ENCODE measurements at regions not wholly inside any gene's neighbourhood (a gene's known extent, or its start where the extent isn't known, plus 50 kb on each side); places are given as distances from the start of the nearest gene placed in this dataset.
A peak's percentile ranks its signal among the peaks of the same experiment; 100 is the strongest.

DNA sequence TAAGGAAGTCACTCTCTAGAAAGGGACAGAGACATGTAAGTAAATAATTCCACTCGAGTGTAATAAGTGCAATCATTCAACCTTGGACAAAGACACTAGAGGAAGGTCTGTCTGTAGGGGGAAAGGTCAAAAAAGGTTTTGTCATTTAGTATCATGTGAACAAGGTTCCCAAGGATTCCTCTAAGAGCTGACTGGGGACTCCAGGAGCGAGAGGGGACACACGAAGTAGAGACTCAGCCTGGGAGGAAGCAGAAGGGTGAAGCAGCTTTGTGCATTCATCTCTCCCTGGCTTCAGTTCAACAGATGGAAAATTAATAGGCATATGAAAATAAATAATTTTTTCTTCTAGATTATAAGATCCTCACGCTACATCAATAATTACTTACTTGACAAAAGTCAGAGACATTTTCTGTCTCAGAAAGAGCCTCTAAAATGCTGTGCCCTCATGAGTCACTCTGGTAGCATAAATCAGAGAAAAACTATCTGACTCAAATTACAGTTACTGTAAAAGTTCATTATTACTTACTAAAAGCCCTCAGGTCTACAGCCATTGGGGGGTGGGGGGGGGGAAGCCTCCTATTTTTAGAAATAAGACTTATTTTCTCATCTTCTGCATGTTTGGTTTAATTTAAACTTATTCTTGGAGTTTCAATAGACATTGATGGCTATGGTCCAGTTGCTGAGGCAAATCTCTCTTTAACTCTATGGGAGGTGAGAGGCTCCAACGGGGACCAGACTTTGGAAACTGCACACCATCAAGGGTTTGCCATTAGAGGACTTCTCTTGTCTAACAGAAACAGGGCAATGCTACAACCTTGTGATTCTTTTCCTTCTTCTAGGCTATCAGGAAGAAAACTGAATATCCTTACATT is 275.1 kb upstream of the KLF14 start:
- Mint-ChIP-seq H3K27me3 (no peaks in the 10 kb centered on the region), H3K36me3 (ENCODE audit: low read depth) (peaks cover 46% of the 10 kb centered on the region), H3K9me3 (no peaks in the 10 kb centered on the region), H3K27ac (peak overlapping the region; percentile 76), H3K4me1 (ENCODE audit: low read depth) (peaks cover 96% of the 10 kb centered on the region), H3K4me3 (peak overlapping the region; percentile 31)
- CTCF ChIA-PET, result interaction anchor here (0.8 to 1.8 kb wide), 3 partner anchors 27 to 63 kb away, joined by 3 to 5 read pairs (median 4); no protein-coding TSS in a partner anchor
- intact Hi-C loops (cut with DNase I, micrococcal nuclease), result loop anchor here (1.0 to 5.0 kb wide), 2 partner anchors 37 to 112 kb away; no protein-coding TSS in a partner anchor
- H3K27ac ChIP-seq (ENCODE audit: low read depth in 1 of 2, low read length in 2 of 2), result peak overlapping the region in 1 of 2 donors; percentile 71
- TF ChIP-seq, protein P1, sequence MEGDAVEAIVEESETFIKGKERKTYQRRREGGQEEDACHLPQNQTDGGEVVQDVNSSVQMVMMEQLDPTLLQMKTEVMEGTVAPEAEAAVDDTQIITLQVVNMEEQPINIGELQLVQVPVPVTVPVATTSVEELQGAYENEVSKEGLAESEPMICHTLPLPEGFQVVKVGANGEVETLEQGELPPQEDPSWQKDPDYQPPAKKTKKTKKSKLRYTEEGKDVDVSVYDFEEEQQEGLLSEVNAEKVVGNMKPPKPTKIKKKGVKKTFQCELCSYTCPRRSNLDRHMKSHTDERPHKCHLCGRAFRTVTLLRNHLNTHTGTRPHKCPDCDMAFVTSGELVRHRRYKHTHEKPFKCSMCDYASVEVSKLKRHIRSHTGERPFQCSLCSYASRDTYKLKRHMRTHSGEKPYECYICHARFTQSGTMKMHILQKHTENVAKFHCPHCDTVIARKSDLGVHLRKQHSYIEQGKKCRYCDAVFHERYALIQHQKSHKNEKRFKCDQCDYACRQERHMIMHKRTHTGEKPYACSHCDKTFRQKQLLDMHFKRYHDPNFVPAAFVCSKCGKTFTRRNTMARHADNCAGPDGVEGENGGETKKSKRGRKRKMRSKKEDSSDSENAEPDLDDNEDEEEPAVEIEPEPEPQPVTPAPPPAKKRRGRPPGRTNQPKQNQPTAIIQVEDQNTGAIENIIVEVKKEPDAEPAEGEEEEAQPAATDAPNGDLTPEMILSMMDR (IDR thresholded peaks at IDR 0.05), result no peak
- DNase-seq (no peak), ATAC-seq (ENCODE audit: poor library complexity) (no peak)
- no peaks in the 10 kb centered on the region for H3K27me3 ChIP-seq (ENCODE audit: control insufficient read depth in 1 of 2, insufficient read depth in 2 of 2, low read length in 2 of 2)
- peaks cover 21% of the 10 kb centered on the region for H3K36me3 ChIP-seq (ENCODE audit: insufficient read depth, low read length)
- POLR2A ChIA-PET, result interaction anchor here (0.5 kb wide), 1 partner anchor 83 kb away, joined by 3 read pairs; no protein-coding TSS in a partner anchor
- no peaks in the 10 kb centered on the region for H3K9me3 ChIP-seq (ENCODE audit: control insufficient read depth in 1 of 2, insufficient read depth in 1 of 2, low read length in 2 of 2)
- H3K4me1 ChIP-seq (ENCODE audit: insufficient read depth, low read length), result peaks cover 73% of the 10 kb centered on the region
- H3K4me3 ChIP-seq (ENCODE audit: low read length), result no peak overlapping the region

DNA sequence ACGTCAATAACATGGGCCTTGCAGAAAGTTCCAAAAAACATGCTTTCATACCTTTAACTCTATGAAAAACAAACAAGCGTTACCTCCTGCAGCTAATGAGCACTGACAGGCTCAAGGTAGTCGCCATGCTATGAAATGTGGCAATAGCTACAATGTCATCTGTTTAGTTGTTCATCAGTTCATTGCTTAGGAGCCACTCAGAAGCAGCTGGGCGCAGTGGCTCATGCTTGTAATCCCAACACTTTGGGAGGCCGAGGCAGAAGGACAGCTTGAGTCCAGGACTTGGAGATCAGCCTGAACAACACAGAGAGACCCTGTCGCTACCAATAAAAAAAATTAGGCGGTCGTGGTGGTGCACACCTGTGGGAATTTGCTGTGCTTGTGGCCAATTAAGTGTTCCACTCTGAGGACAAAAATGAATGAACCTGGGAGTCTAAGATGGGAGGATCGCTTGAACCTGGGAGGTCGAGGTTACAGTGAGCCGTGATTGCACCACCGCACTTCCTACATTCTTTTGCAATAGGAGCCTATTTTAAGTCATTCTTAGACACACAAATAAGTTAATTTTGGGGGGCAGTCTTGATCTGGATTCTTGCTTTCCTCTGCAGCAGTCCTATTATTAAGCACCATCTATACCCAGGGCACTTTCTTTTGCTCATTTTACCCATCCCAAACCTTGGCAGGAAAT is 276.2 kb upstream of the KLF14 start:
- peaks cover 70% of the 10 kb centered on the region for H3K4me1 ChIP-seq (ENCODE audit: insufficient read depth, low read length)

More for the DNA sequence above, 276.2 kb upstream of the KLF14 start:
- Mint-ChIP-seq H3K27ac (peak overlapping the region; percentile 76), H3K4me1 (ENCODE audit: low read depth) (peaks cover 94% of the 10 kb centered on the region), H3K4me3 (peak overlapping the region; percentile 81), H3K9me3 (no peaks in the 10 kb centered on the region), H3K27me3 (no peaks in the 10 kb centered on the region), H3K36me3 (ENCODE audit: low read depth) (peaks cover 43% of the 10 kb centered on the region)
- H3K36me3 ChIP-seq (ENCODE audit: insufficient read depth, low read length), result peaks cover 16% of the 10 kb centered on the region
- intact Hi-C loops (cut with DNase I, micrococcal nuclease), result no loop called here
- POLR2A ChIA-PET, result no interaction called here
- no peak for ATAC-seq (ENCODE audit: poor library complexity)
- peak overlapping the region in 1 of 2 donors; percentile 71 for H3K27ac ChIP-seq (ENCODE audit: low read depth in 1 of 2, low read length in 2 of 2)
- TF ChIP-seq, protein P1 (IDR thresholded peaks at IDR 0.05), result no peak
- CTCF ChIA-PET, result no interaction called here
- no peak for DNase-seq
- no peaks in the 10 kb centered on the region for H3K9me3 ChIP-seq (ENCODE audit: control insufficient read depth in 1 of 2, insufficient read depth in 1 of 2, low read length in 2 of 2)
- H3K4me3 ChIP-seq (ENCODE audit: low read length), result no peak overlapping the region
- no peaks in the 10 kb centered on the region for H3K27me3 ChIP-seq (ENCODE audit: control insufficient read depth in 1 of 2, insufficient read depth in 2 of 2, low read length in 2 of 2)
